SKM-1 (cell line): ENCODE measurements at regions not wholly inside any gene's neighbourhood (a gene's known extent, or its start where the extent isn't known, plus 50 kb on each side); places are given as distances from the start of the nearest gene placed in this dataset.

Experiments
- DNase-seq: peaks from one replicate; lab custom pipeline; 2025; ENCODE audit not compliant: unreplicated experiment; lab: John Stamatoyannopoulos, UW

DNA sequence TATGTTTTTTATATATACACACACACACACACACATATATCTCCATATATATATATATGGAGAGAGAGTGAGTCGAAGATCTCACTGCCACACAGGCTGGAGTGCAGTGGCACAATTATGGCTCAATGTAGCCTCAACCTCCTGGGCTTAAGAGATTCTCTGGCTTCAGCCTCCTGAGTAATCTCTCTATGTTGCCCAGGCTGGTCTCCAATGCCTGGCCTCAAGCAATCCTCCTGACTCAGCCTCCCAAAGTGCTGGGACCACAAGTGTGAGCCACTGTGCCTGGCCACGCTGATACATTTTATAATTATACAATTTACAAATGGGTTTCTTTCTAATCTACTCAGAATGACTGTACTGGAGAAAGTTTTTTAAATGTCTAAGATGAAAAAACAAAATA is 664.2 kb downstream of the PTPRC start:
- DNase-seq, result no peak

DNA sequence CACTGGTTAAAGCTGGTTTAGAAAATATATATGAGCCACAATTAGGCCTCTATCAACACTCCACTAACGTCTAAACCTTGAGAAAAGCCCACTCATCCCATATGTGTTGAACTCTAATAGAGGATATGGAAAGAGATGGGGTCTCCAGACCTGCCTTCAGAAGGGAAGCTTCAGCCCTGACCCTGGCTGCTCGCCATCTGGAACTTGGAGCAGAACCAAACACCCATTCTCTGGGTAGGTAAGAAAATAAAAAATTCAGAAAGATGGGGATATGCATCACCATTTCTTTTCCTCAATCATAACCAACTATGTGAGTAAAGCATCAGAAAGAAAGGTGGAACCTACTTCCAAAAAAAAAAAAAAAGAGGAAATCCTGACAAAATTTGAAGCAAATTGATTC is 666.2 kb downstream of the PTPRC start:
- DNase-seq, result no peak

DNA sequence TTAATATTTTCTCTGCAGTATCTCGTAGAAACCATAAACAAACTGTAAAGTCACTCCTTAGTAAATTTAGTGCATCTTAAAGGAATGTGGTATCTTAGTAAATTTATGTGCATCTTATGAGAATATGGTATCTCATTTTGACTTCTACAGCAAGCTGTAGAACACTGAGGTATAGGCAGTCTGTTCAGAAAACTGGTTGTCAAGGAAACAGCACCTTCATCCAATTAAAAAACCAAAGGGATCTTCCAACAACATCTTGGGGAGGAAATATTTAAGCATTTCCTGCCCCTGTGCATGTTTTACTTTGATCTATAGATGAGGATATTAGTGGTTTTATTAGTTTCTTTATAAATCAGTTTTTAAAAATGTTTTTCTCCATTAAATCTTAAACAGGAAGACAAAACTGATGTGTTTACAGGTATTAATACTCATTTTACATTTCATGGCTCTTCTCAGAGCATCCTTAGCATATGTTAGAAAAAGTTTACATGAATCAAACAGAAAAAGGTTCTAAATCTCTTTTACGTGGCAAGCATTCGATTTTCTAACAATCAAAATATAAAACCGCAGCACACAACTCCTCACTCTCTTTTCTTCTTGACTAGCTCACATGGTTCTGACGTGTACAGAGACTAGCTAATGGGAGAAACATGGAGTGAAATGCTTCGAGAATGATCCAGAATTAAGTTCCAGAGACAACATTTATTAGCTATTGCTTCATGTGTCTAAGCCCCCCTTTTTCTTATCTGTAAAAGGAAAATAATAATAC is 668.8 kb downstream of the PTPRC start:
- no peak for DNase-seq

DNA sequence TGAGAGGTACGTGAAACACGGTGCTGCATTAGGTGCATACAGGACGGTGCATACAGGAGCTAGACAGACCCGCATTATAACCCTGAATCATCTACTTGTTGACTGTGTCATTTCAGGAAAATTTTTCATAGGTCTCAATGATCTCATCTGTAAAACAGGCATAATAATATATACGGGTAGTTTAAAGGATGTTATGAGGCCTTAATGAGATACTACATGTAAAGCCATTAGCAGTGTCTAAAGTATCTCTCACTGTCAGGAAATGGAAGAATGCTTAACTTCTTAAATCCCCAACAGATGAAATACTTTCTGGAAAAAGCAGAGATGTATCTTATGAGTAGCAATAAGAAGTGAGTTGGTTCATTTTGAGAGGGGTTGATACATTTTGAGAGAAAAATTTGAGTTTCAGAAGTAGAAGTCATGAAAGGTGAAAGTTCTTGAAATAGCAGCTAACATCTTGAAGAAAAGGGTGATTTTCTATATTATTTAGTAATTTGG is 669.6 kb downstream of the PTPRC start:
- no peak for DNase-seq

DNA sequence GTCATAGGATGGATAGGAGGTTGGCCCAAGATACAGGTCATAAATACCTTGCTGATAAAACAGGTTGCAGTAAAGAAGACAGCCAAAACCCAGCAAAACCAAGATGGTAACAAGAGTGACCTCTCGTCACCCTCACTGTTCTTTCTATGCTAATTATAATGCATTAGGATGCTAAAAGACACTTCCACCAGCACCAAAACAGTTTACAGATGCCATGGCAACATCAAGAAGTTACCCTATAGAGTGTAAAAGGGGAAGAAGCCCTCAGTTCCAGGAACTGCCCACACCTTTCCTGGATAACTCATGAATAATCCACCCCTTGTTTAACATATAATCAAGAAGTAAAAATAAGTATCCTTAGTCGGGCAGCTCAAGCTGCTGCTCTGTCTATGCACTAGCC is 671.9 kb downstream of the PTPRC start:
- no peak for DNase-seq

DNA sequence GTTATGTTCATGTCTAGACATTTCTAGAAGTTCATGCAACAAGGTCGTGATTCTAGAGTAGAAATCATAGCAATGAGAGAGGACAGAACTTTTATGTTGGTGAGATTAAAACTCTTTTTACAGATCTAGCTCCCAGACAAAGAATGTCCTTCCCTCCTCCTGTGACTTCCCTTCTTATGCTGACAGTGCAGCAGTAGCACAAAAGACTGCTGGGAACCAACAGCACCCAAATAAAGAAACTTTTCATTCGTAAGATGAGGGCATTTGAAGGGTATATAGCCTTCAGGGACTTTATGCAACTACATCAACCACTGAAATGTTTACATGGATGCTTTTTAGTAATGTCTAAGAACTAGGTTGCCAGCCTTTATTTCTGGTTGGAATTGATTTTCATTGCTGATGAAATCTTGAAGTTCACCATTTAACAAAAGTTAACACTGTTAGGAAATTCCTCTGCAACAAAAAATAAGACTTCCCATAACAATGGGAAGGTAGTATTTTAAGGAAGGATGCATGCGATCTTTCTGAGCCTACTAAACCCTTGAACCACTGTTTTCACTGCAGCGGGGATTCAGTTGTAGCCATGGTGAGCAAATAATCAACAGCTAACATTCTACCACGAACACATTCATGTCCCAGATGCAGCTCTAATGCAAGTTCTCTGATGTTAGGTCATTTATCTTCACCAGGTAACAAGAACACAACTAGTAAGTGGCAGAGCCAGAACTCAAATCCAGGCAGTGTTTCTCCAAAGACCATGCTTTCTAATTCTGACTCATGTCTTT is 672.8 kb downstream of the PTPRC start:
- DNase-seq, result no peak

DNA sequence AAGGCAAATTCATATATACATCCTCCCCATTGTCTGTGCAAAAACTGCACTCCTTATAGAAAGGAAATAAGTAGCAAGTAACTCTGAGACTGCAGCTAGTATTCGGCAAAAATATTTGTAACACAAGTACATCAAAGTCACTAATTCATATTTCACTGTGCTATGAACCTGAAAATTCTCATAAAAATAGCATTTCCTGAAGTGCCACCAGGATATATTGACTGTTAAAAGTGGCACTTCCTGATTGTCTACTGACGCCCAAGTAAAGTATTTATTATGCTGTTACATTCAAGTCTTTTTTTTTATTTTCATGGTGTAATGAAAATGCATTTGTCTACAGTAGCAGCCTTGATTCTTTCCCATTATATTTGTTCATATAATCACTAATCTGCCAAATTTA is 673.8 kb downstream of the PTPRC start:
- no peak for DNase-seq

DNA sequence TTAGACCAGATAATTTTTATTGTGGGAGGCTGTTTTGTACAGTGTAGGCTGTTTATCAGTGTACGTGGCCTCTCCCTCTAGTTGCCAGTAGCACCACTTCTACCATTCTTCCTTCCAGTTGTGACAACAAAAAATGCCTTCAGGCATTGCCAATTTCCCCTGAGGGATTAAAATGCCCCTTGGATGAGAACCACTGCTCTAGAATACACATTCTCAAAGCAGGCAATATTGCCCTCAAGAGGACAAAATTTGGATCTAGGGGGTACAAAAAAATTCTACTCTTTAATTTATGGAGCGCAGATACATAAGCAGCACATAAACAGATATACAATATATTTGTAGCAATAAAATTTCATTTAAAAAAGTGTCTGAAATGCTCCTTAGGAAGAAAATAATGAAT is 674.6 kb downstream of the PTPRC start:
- DNase-seq, result no peak

DNA sequence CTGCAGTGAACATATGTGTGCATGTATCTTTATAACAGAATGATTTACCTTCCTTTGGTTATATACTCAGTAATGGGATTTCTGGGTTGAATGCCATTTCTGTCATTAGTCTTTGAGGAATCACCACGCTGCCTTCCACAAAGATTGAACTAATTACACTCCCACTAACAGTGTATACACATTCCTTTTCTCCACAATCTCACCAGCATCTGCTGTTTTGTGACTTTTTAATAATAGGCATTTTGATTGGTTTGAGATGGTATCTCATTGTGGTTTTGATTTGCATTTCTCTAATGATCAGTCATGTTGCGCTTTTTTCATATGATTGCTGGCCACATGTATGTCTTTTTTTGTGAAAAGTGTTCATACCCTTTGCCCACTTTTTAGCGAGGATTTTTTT is 680.5 kb downstream of the PTPRC start:
- DNase-seq, result no peak

DNA sequence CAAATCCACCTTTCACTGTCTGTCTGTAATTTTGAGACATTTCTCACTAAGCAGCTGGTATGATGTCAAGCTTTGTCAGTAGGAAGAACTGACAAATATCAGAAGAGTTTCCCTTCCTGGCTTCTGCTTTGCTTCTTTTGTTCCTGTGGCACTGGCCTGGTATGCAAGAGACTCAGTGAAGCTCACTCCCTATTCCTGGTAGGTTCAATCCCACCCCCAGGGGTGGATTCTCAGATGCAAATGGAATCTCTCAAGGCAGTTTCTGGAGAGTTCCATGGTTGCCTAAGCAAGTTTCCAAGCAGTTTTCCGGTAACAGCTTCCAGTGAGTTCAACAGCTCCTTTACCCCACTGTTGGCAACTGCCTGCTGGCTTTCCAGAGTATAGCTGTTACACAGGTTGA is 683.4 kb downstream of the PTPRC start:
- DNase-seq, result no peak

DNA sequence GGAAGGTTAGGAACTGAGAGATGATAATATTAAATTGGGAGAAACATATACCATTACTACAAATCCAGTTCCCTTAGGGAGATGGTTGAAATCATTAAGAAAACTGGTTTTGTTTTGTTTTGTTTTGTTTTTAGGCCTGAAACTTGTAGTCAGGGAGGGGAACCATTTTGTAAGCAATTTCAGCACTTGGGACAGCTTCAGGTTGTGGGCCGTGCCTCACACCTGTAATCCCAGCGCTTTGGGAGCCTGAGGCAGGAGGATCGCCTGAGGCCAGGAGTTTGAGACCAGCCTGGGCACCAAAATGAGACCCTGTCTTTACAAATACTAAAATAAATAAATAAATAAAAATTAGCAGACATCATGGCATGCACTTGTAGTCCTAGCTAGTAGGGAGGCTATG is 694.3 kb upstream of the NR5A2 start:
- DNase-seq, result no peak

DNA sequence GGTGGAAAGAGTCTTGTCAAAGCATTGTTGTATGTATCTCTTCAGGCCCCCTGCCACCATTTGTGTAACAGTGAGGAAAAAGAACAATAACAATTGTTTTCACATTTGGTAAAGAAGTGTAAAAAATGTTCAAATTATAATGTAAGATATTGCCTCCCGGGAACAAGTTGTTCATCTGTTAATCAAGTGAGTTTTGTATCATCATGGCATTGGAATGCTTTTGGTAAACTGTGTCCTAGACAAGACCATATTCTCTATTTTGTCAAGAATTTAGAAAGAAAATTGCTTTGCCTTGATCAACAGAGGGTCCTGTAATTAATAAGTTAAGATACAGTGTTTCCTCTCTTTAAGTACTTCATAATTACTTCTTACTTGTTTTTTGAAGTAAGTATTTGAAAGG is 692.0 kb upstream of the NR5A2 start:
- DNase-seq, result no peak

DNA sequence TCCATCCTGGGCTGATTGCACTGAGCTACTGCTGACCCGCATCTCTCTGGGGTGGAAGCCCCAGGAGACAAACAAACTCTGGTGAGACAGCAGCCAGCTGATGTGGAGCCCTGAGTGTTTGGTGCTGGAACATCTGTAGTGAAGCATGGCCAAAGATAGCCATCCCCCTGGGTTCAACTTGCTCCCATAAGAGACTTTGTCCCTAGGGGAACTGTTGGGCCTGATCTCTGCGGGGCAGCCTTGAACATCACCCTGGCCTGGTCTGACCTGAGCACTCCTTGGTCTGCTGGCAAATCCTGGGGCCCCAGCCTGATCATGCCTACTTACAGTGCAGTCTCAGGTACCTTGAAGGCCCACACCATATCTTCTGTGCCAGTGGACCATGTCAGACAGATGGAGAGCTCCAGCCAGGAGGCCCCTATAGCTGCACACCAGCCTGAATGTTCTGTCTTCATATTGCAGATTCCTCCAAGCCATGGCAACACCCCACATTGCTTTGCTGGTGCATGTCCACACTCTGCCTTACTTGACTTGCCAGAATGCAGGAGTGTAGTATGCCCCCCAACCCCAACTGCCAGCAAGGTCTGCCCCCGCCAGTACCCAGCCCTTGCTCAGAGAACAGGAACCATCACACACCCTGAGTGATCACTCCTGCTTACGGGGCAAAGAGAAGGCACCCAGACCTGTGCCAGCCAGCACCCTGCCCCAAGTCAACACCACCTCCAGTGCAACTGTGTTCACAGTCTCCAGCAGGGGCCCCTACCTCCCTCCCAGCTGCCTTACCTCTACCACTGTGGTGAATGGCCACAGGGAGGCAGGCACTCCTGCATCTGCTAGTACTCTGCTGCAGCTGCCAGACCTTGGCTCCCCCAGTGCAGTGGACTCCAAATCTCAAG is 690.5 kb upstream of the NR5A2 start:
- DNase-seq, result no peak

DNA sequence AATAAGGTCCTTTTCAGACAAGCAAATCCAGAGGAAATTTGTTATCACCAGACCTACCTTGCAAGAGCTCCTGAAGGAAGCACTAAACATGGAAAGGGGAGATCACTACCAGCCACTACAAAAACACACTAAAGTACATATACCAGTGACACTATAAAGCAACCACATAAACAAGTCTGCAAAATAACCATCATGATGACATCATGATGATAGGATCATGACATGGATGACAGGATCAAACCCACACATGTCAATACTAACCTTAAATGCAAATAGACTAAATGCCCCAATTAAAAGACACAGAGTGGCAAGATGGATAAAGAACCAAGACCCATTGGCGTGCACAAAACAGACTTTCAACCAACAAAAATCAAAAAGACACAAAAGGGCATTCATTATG is 688.8 kb upstream of the NR5A2 start:
- DNase-seq, result no peak

DNA sequence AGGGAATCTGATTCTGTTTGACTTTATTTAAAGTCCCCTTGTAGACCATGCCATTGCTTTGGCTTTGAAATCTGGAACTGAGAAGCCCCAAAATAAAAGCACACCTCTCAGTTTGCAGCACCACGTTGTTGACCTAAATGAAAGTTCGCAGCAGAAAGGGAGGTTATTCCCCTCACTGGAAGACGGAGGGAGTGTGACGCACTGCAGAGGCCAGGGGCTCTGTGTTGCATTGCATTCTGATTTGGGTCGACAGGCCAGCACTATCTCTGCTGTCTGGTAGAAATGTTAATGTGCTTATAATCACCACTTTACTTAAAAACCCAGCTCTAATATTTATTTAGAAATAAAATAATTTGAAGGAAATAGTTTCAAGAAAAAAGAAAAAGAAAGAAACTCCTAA is 675.2 kb upstream of the NR5A2 start:
- no peak for DNase-seq

DNA sequence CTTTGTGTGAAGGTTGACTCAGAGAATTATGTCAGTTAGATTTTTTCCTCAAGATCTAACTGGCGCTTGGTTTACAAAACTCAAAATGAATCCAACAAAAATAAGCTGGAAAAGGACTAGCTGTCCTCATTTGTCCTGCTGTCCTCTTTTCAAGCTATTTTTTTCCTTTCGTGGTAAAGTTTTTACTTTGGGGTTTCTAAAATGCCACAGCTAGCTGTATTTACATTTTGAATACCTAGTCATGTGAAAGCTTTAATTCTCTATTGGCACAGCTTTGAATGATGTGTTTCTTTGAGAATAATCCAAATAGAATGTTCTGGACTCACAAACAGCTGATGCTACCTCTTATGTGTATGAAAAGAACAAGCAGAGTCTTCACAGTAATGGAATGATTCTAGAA is 673.6 kb upstream of the NR5A2 start:
- DNase-seq, result no peak

DNA sequence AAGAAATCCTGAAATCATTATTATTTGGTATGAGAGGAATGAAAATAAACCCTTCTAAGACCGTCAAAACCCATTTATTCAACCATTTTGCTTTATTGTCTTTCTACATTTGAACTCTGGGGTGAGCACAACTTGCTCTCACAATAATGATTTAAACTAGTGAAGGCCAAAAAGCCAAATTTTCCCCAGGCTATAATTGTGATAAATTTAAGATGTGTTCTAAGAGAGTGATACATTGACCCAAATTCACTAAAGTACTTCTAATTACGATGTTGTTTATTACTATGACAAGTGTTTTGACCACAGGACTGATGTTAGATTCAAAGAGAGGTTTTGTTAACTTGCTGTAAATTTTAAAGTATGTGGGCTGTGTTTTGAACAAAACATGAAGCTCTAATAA is 670.9 kb upstream of the NR5A2 start:
- DNase-seq, result no peak

DNA sequence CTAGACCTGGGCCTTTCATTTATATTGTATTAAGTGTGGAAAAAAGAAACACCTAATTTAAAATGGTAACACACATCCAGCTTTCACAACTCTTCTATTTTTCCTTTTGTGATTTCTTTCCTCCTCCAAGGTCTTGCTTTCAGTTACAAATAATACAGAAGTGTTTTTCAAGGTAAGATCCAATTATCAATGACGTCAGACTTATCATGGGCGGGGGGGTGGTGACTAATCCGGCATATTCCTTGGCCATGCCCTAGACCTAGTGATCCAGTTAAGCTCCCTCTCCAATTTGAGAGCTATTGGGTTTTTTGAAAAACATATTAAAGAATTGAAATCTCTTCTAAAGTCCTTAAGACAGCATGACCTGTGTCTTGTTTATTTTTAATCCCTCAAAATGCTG is 669.9 kb upstream of the NR5A2 start:
- DNase-seq, result no peak

DNA sequence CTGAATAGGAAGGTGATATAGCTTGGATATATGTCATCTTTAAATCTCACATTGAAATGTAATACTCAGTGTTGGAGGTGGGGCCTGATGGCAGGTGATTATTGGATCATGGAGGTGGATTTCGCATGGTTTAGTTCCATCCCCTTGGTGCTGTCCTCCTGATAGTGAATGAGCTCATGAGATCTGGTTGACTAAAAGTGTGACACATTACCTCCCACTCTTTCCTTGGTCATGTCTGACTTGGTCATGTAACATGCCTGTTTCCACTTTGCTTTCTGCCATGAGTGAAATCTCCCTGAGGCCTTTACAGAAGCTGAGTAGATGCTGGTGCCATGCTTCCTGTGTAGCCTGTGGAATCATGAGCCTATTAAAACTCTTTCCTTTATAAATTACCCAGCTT is 664.5 kb upstream of the NR5A2 start:
- DNase-seq, result no peak

DNA sequence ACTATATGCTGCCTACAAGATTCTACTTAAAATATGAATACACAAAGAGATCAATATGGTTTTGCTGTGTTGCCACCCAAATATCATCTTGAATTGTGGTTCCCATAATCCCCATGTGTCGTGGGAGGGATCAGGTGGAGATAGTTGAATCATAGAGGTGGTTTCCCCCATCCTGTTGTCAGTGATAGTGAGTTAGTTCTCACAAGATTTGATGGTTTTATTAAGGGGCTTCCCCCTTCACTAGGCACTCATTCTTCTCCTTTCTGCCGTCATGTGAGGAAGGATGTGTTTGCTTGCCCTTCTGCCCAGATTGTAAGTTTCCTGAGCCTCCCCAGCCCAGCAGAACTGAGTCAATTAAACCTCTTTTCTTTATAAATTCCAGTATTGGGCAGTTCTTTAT is 654.4 kb upstream of the NR5A2 start:
- no peak for DNase-seq

DNA sequence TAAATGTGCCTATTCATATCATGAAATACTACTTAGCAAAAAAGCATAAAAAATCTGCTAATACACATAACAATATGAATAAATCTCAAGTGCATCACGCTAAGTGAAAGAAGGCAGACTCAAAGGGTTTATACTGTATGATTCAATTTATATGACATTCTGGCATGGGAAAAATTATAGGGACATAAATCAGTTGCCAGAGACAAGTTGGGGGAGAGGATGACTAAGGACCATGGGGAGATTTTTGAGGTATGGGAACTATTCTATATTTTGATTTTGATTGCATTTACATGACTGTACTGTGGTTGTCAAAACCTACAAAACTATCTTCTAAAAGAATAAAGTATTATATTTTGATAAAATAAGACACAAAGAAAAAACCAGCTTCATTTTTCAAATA is 650.3 kb upstream of the NR5A2 start:
- no peak for DNase-seq

DNA sequence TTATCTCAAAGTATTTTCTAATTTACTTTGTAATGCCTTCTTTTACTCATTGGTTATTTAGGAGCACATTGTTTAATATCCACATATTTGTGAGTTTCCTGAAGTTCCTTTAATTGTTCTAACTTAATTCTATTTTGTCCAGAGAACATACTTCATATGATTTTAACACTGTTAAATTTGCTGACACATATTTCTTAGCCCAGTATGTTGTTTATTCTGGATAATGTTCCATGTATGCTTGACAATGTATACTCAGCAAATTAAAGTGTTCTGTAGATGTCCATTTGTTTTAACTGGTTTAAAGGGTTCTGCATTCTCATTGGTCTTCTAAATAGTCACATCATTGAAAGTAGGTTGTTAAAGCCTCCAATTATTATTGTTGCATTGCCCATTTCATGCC is 643.7 kb upstream of the NR5A2 start:
- DNase-seq, result no peak
